IMR-90 (cell line): ENCODE measurements at regions not wholly inside any gene's neighbourhood (a gene's known extent, or its start where the extent isn't known, plus 50 kb on each side); places are given as distances from the start of the nearest gene placed in this dataset.

Experiments
- ATAC-seq: fragments of 200-7000 bp; cut with Tn5 transposase; 2 replicates; pipeline ENCODE4 v1.9.1; 2020; ENCODE audit warnings: low read depth, mild to moderate bottlenecking, moderate library complexity
- BruUV-seq: library from RNA; stranded (reverse); fragments of 400-500 nt; replicated peaks from 2 replicates; lab custom pipeline; 2021; lab: Mats Ljungman, UMichigan
- CTCF ChIA-PET: fragments of 300-600 bp; formaldehyde crosslinking; extraction: SDS; loops from one replicate; lab custom pipeline; 2021; ENCODE audit warnings: antibody characterized with exemption; lab: Yijun Ruan, JAX
- POLR2A ChIA-PET: fragments of 300-600 bp; sonication (Branson Sonifier 250); formaldehyde crosslinking; loops from one replicate; lab custom pipeline; 2022; ENCODE audit warnings: antibody characterized with exemption; ENCODE audit not compliant: unreplicated experiment; lab: Charles Lee
- DNase-seq: peaks from one replicate; pipeline ENCODE4 v3.0.0; 2013
- H2AFZ ChIP-seq: replicated peaks from 2 replicates; pipeline ENCODE3; 2013; ENCODE audit warnings: low read length, mild to moderate bottlenecking; ENCODE audit not compliant: poor library complexity
- H2AK5ac ChIP-seq: 2 replicates; pipeline ENCODE4 v1.6.1; 2013; ENCODE audit warnings: low read depth, low read length, inconsistent platforms
- H2AK9ac ChIP-seq: replicated peaks from 2 replicates; pipeline ENCODE3; 2013; ENCODE audit warnings: mild to moderate bottlenecking, low read depth, low read length, moderate library complexity; ENCODE audit not compliant: poor library complexity
- H2BK120ac ChIP-seq: 2 replicates; pipeline ENCODE4 v1.6.1; 2013; ENCODE audit warnings: low read depth, low read length, inconsistent platforms
- H2BK15ac ChIP-seq: 3 replicates; pipeline ENCODE4 v1.6.1; 2013; ENCODE audit warnings: low read depth, low read length, inconsistent platforms
- H2BK20ac ChIP-seq: 2 replicates; pipeline ENCODE4 v1.6.1; 2013; ENCODE audit warnings: low read depth, mild to moderate bottlenecking, inconsistent platforms, low read length, moderate library complexity
- H2BK5ac ChIP-seq: 2 replicates; pipeline ENCODE4 v1.6.1; 2013; ENCODE audit warnings: mild to moderate bottlenecking, low read depth, low read length, inconsistent platforms; ENCODE audit not compliant: poor library complexity, severe bottlenecking
- H3K14ac ChIP-seq: replicated peaks from 2 replicates; pipeline ENCODE4 v1.6.1; 2013; ENCODE audit warnings: low read depth, low read length, inconsistent platforms
- H3K18ac ChIP-seq: 2 replicates; pipeline ENCODE4 v1.6.1; 2013; ENCODE audit warnings: low read depth, low read length, control low read depth
- H3K23ac ChIP-seq: 2 replicates; pipeline ENCODE4 v1.6.1; 2013; ENCODE audit warnings: low read depth, low read length, inconsistent platforms
- H3K27ac ChIP-seq: 2 replicates; pipeline ENCODE4 v1.5.1; 2013; ENCODE audit warnings: mild to moderate bottlenecking, control low read depth, low read length; ENCODE audit not compliant: insufficient read depth
- H3K27me3 ChIP-seq: 2 replicates; pipeline ENCODE4 v1.6.1; 2013; ENCODE audit warnings: low read length; ENCODE audit not compliant: control insufficient read depth, insufficient read depth
- H3K36me3 ChIP-seq: 2 replicates; pipeline ENCODE4 v1.6.1; 2013; ENCODE audit warnings: low read length, mixed read lengths; ENCODE audit not compliant: control insufficient read depth, insufficient read depth
- H3K4ac ChIP-seq: 2 replicates; pipeline ENCODE4 v1.6.1; 2013; ENCODE audit warnings: low read depth, low read length, inconsistent platforms
- H3K4me1 ChIP-seq: 2 replicates; pipeline ENCODE4 v1.6.1; 2013; ENCODE audit warnings: low read length, mixed read lengths; ENCODE audit not compliant: control insufficient read depth, insufficient read depth
- H3K4me2 ChIP-seq: 2 replicates; pipeline ENCODE4 v1.6.1; 2013; ENCODE audit warnings: low read depth, mild to moderate bottlenecking, control low read depth, low read length, moderate library complexity
- H3K4me3 ChIP-seq: 2 replicates; pipeline ENCODE4 v1.5.1; 2013; ENCODE audit warnings: low read depth, mild to moderate bottlenecking, control low read depth, low read length, moderate library complexity; ENCODE audit not compliant: insufficient read depth
- H3K56ac ChIP-seq: 2 replicates; pipeline ENCODE4 v1.6.1; 2013; ENCODE audit warnings: low read length, inconsistent platforms; ENCODE audit not compliant: insufficient read depth; ENCODE audit errors: extremely low read depth
- H3K79me1 ChIP-seq, 2 experiments: 2 replicates each; pipeline ENCODE4 v1.6.1; 2013; ENCODE audit warnings: low read length in 2 of 2, inconsistent platforms in 1 of 2, low read depth in 1 of 2
- H3K9ac ChIP-seq: 2 replicates; pipeline ENCODE4 v1.6.1; 2013; ENCODE audit warnings: low read depth, low read length, control low read depth
- H3K9me1 ChIP-seq: 2 replicates; pipeline ENCODE4 v1.6.1; 2013; ENCODE audit warnings: low read length, inconsistent platforms; ENCODE audit not compliant: insufficient read depth
- H3K9me3 ChIP-seq: 2 replicates; pipeline ENCODE4 v1.6.1; 2013; ENCODE audit warnings: low read length; ENCODE audit not compliant: control insufficient read depth, insufficient read depth
- H4K20me1 ChIP-seq: 2 replicates; pipeline ENCODE4 v1.6.1; 2013; ENCODE audit warnings: low read length, inconsistent platforms; ENCODE audit not compliant: insufficient read depth
- H4K5ac ChIP-seq: 2 replicates; pipeline ENCODE4 v1.6.1; 2013; ENCODE audit warnings: mild to moderate bottlenecking, low read depth, low read length, control low read depth
- H4K8ac ChIP-seq, 2 experiments: 2 replicates each; pipeline ENCODE4 v1.6.1; 2013; ENCODE audit warnings: low read depth in 2 of 2, low read length in 2 of 2, control low read depth in 1 of 2, inconsistent platforms in 1 of 2
- H4K91ac ChIP-seq: 2 replicates; pipeline ENCODE4 v1.6.1; 2013; ENCODE audit warnings: low read depth, low read length, inconsistent platforms; ENCODE audit not compliant: insufficient read depth
- CEBPB ChIP-seq: IDR thresholded peaks from 2 replicates; pipeline ENCODE4 v1.6.1; 2012; ENCODE audit warnings: low read depth, low read length, improper control_type of control experiment
- FOS ChIP-seq: fragments of 150-350 bp; IDR thresholded peaks from 2 replicates; pipeline ENCODE4 v1.6.1; 2016; ENCODE audit warnings: low read depth, low read length
- MAFK ChIP-seq: IDR thresholded peaks from 2 replicates; pipeline ENCODE4 v1.6.1; 2012; ENCODE audit warnings: low read depth, low read length, improper control_type of control experiment
- MXI1 ChIP-seq: IDR thresholded peaks from 2 replicates; pipeline ENCODE4 v1.6.1; 2012; ENCODE audit warnings: low read depth, mild to moderate bottlenecking, low read length, moderate library complexity, borderline replicate concordance
- RCOR1 ChIP-seq: IDR thresholded peaks from 2 replicates; pipeline ENCODE4 v1.6.1; 2012; ENCODE audit warnings: mild to moderate bottlenecking, low read length, improper control_type of control experiment; ENCODE audit not compliant: insufficient replicate concordance
- WGBS, 2 experiments: methylation state at CpG; one replicate each; pipeline versions ENCODE4 v1.1.5 to v1.1.7; 2013; ENCODE audit warnings: missing lambda C conversion rate in 2 of 2; ENCODE audit not compliant: insufficient read length in 1 of 2; ENCODE audit errors: extremely low coverage in 2 of 2; 5-methylcytosine and 5-hydroxymethylcytosine counted together
- dilution Hi-C: fragments of 300-500 bp; cut with HindIII; formaldehyde crosslinking; loops from one replicate; pipeline ENCODE4 v1.14.3; 2018; ENCODE audit warnings: low sequenced_read_pairs; ENCODE audit not compliant: unreplicated experiment
- in situ Hi-C: fragments of 300-500 bp; cut with MboI; formaldehyde crosslinking; loops from 3 replicates; pipeline ENCODE4 v1.14.3; 2019; ENCODE audit warnings: low sequenced_read_pairs, inconsistent platforms, mixed read lengths
- intact Hi-C: fragments of 100-400 bp; cut with micrococcal nuclease; formaldehyde crosslinking; loops from 2 replicates; pipeline ENCODE4 v1.10.0; 2022

DNA sequence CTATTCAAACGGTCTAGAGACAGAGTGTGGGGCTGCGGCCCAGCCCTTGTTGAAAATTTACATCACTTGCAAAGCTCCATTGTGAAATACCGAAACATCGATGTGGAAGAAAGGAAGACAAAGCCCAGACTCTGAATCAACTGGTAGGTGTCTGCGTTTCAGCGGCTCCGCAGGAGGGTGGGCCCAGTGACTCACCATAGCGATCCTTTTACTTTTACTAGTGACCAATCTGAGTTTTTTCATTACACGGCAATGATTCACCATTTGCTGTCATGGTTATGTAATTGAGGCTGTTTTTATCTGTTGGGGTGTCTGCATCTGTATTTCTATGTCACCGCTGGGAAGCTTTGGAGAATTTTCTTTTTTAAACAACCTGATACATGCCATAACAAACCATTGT is 66.6 kb upstream of the ODC1 start:
- H3K9me3 ChIP-seq = peaks cover 17% of the 10 kb centered on the region
- H3K18ac ChIP-seq = no peak overlapping the region
- in situ Hi-C loops (no loop called here), dilution Hi-C loops (no loop called here), intact Hi-C loops (no loop called here)
- no peaks in the 10 kb centered on the region for H3K79me1 ChIP-seq
- H3K27me3 ChIP-seq = peaks cover 6% of the 10 kb centered on the region
- no peak overlapping the region for H2BK15ac ChIP-seq
- H4K5ac ChIP-seq = no peak overlapping the region
- no peak overlapping the region for H3K4me3 ChIP-seq
- H4K20me1 ChIP-seq = no peaks in the 10 kb centered on the region
- no peak overlapping the region for H3K9ac ChIP-seq
- no peak overlapping the region for H4K91ac ChIP-seq
- no peak overlapping the region for H3K27ac ChIP-seq
- H2AK5ac ChIP-seq = no peak overlapping the region
- ATAC-seq (peak; percentile 86), DNase-seq (peak; percentile 92)
- H2BK20ac ChIP-seq = no peak overlapping the region
- no TSS peak for BruUV-seq
- WGBS, 2 experiments = no CpG with 5 or more reads among the region's 10 CpGs
- H4K8ac ChIP-seq = no peak overlapping the region
- H3K4ac ChIP-seq = no peak overlapping the region
- H3K14ac ChIP-seq = no peak overlapping the region
- H3K4me2 ChIP-seq = no peak overlapping the region
- TF ChIP-seq FOS (peak; percentile 90), CEBPB (peak; percentile 86), MXI1 (no peak), MAFK (no peak), RCOR1 (peak; percentile 26)
- no peak overlapping the region for H2AK9ac ChIP-seq
- H3K56ac ChIP-seq = no peak overlapping the region
- ChIA-PET POLR2A (no interaction called here), CTCF (no interaction called here)
- H3K4me1 ChIP-seq = no peaks in the 10 kb centered on the region; the same call in 1 of the 2 replicates
- H2AFZ ChIP-seq = peak overlapping the region; percentile 25
- H3K9me1 ChIP-seq = peaks cover 6% of the 10 kb centered on the region; the same call in 1 of the 2 replicates
- H2BK120ac ChIP-seq = no peak overlapping the region
- no peak overlapping the region for H2BK5ac ChIP-seq
- no peak overlapping the region for H3K23ac ChIP-seq
- H3K36me3 ChIP-seq = no peaks in the 10 kb centered on the region
